IPS-NIHi11 (cell line): ENCODE measurements at regions not wholly inside any gene's neighbourhood (a gene's known extent, or its start where the extent isn't known, plus 50 kb on each side); places are given as distances from the start of the nearest gene placed in this dataset.

Experiments
- DNase-seq: peaks from one replicate; pipeline ENCODE4 v3.0.0; 2012; ENCODE audit warnings: mixed read lengths, low spot score

GRCh38 chr18:67290421-67290820, 226.1 kb downstream of the DSEL start:
- no peak for DNase-seq

DNA sequence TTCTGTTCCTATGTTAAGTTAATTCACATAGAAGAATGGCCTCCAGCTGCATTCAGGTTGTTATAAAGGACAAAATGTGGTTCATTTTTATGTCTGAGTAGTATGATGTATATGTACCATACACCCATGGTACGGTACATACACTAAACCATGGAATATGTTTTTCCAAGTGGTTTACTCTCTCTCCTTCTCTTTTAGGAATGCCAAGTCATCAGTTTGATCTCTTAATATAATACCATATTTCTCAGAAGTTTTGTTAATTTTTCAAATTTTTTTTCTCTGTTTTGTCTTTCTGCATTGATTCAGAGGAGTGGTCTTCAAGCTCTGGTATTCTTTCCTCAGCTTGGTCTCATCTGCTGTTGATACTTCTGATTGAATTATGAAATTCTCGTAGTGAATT, 230.9 kb downstream of the DSEL start:
- no peak for DNase-seq

DNA sequence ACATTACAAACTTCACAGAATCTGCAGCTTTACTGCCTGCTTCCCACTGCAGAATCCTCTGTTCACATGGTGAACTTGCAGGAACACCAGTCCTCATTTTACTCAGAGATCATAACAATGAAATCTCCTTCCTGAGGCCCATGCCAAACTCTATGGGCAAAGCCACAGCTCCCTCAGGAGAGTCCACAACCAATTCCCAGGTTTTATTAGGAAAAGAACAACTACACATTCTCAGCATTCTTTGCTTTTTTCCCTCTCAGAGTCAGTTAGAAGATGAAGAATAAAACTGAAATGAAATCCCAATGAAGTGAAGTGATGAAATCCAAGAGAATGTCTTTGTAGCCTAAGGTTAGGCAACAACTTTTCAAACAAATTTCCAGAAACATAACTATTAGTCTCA, 233.7 kb downstream of the DSEL start:
- peak; percentile 4 for DNase-seq

DNA sequence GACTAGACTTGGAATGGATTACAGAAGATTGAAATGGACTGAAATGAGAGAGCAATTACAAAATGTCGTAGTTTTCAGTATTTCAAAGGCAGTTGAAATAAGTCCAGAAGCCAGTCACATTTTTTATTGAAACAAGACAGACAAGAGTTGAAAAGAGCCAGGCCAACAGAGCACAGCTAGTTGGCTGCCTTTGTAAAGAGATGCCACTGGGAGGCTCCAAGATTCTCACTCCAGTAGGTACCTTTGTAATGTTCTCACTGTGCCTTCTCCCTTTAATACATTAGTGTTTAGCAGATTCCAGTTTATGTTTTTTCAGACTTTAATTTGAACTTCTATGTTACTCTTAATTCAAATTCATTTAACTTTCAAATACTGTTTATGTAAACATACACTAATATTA, 234.8 kb downstream of the DSEL start:
- peak; percentile 11 for DNase-seq

DNA sequence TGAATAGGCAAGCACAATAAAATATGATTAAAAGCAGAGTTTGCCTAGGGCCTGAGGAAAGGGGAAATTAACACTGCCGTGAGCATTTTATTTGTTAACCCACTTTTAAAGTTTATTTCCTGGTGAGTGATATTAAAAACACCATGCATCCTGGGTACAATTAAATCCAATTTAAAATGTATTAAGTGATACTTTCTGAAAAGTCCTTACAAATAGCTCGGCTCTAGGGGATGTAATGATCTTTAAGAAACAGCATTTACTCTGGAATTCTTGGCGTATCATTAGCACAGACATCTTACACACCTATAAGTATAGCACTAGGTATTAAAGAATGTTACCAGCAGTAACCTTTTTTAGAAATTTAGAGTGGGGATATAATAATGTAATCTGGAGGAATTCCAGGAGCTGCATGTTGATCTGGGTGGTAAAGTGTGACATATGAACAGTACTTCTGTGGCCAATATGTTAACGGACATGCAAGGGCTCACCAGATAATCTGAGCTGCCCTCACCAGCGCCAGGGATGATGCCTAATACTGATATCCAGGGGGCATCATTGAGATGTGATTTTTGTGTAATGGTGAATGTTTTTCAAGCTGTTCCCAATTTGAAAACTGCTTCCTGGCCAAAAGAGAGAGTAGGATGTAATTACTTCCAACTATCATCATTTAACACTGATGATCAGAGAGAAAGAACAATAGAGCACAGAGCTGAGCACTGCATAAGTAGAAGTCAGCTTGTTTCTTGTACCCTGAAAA, 235.9 kb downstream of the DSEL start:
- DNase-seq, result no peak

DNA sequence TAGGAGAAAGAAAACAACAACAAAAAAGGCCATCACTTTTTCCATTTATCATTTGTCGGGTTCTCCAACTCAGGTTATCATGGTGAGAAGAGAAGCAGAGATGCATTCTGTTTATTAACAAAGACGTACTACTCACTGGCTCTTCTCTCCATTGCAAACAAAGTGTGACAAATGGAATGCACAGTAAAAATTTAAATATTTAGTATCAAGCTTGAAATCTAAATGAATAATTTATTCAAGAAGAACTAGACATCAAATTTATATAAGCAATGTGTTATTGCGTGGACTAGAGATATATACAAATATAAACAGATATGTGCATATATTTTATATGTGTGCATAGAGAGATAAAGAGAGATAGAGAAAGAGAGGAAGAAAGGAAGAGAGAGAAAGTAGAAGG, 236.5 kb downstream of the DSEL start:
- DNase-seq, result no peak

GRCh38 chr18:67278984-67279383, 237.5 kb downstream of the DSEL start:
- DNase-seq, result no peak

GRCh38 chr18:67276638-67277037, 239.9 kb downstream of the DSEL start:
- DNase-seq, result no peak

GRCh38 chr18:67273288-67273687, 243.2 kb downstream of the DSEL start:
- no peak for DNase-seq

DNA sequence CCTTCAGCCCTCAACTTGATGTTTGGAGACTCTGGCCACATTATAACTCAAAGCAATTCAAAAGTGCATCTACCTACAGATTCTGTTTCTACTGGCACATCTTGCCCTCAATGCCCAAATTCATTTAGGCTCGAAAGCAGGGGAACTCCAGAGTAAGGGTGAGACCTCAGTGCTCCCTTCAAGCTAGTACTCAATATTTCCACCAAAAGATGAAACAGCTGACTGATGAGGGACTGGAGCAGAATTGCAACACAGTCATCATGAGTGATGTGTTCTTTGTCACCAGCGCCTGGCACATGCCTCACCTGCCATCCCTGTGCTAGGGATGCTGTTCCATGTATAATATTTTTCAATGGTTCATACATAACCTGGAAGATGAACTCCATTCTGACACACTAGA, 247.3 kb downstream of the DSEL start:
- DNase-seq, result no peak

DNA sequence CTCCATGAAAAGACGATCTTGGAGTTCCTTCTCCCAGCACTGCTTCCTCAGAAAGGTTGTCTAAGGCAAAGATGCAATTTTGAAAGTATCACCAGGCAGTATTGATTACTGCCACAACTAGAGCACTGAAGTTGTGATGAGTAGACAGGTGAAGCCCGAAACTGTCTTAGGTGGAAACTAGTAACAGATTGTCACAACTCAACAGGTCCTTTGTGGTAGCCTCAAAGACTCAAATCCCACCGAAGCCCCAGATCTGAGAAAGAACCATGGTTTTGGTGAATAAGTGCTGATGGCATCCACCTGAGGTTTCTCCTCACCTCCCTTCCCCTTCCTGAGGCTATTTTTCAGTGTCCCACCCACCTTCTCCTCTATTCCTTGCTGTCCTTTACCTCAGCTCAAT, 248.0 kb downstream of the DSEL start:
- no peak for DNase-seq

GRCh38 chr18:67266246-67267237, 250.0 kb downstream of the DSEL start:
- no peak for DNase-seq

DNA sequence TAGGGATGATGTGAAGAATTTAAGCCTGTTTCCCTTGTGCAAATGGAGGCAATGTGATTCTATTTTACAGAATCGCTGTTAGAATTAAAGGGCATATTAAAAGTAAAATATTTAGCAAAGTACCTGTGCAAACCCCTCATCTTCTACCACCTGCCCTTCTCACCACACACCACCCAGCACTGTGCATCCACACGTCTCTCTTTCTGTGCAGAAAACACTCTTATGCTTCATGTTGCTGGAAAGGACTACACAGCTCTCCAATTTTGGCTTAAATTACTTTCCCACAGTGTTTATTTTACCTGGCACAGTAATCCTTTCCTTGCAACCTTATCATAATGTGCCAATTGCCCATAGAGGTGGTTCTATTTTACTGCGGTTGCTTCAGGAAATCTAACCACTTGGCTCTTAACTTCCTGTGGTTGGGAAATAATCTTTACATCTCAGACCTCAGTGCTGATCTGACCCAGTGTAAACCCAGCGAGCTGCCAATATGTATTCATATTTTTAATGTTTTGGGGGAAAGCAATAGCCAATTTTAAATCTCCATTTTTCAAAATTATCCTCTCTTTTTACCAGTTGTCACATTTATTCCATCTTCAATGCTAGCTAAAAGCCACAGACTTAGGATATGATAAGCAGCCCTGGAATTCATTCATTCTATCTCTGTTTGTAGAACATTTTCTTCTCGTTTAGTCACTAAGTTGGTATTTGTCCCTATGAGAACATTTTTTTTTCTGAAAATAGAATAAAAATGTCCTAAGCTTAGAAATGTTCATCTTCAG, 250.9 kb downstream of the DSEL start:
- DNase-seq, result no peak

- no peak for DNase-seq
Observed at GRCh38 chr18:67261931-67262552, 254.5 kb downstream of the DSEL start.

- DNase-seq, result no peak
Observed at GRCh38 chr18:67260841-67261240, 255.7 kb downstream of the DSEL start.

DNA sequence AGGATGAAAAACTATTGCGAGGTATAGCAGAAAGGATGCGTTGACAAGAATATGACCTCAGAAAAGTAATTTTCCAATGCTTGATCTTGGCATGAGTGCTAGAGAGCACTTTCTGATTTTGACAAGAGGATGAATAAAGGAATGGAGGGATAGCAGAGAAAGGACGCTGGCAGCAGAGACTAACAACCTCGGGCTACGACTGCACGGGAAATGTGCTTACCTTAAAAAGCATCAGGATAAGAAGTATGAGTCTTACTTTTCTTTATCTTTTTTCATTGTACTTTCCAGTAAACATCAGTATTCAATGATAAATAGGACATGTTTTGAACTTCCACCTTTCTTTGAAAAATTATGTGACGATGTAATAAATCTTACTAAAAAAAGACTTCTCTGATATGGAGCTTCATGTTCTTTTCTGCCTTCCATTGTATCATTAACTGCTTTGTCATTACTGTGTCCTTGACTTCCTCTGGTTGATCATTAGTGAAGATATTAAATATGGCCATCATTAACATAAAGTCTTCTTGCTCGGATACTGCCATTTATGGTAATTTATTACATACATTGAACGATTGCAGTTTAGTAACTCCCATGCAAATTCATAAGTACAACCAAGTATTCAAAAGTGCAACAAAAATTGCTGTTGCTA, 265.6 kb downstream of the DSEL start:
- DNase-seq, result no peak

DNA sequence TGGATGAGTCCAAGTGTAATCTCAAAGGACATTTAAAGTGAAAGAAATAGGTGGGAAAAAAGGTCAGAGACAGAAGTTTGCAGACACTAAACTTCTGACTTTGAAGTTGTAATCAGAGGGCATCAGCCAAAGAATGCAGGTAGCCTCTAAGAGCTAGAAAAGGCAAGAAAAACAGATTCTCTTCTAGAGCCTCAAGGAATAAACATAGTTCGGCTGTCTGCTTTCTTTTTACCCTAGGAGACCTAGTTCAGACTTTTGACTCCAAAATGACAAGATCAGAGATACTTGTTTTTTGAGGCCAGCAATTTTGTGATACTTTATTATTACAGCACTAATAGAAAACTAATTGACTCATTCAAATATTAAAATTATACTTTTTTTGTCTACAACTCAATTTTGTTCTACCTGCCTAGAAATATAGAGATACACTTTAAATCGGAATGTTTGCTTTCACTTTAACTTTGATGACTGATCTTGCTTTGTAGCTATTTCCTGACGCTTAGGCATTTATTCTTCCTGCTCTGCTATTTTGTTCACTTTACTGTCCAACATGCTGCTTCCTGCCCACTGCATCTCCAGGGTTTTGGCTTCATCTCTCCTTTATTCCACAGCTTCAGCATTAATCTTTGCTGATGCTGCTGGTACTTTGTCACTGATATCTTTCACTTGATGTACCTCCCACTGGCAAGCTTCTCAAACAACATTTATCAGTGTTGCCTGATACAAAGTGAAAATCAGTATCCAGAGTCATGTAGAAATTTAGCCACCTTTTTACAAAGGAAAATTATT, 272.5 kb downstream of the DSEL start:
- DNase-seq, result no peak

- DNase-seq, result no peak
Observed at GRCh38 chr18:67242001-67242400, 274.5 kb downstream of the DSEL start.

- no peak for DNase-seq
Observed at GRCh38 chr18:67241299-67241698, 275.2 kb downstream of the DSEL start.

GRCh38 chr18:67239826-67240225, 276.7 kb downstream of the DSEL start:
- no peak for DNase-seq

- DNase-seq, result no peak
Observed at GRCh38 chr18:67232991-67233390, 283.5 kb downstream of the DSEL start.
